ENCODE measurements at regions not wholly inside any gene's neighbourhood (a gene's known extent, or its start where the extent isn't known, plus 50 kb on each side); places are given as distances from the start of the nearest gene placed in this dataset.

DNA sequence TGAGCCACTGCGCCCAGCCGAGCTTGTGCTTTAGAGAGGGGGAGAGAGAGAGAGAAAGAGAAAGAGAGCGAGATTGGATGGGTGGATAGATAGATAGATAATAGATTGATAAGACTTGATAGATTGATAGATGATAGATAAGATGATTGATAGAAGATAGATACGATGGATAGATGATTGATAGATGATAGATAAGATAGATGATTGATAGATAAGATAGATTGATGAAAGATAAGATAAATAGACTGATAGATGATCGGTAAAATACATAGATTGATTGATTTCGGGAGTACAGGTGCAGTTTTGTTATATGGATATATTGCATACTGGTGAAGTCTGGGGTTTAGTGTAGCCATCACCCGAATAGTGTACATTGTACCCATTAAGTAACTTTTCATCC is 65.9 kb downstream of the SPRING1 start:
- TF ChIP-seq, protein P1, sequence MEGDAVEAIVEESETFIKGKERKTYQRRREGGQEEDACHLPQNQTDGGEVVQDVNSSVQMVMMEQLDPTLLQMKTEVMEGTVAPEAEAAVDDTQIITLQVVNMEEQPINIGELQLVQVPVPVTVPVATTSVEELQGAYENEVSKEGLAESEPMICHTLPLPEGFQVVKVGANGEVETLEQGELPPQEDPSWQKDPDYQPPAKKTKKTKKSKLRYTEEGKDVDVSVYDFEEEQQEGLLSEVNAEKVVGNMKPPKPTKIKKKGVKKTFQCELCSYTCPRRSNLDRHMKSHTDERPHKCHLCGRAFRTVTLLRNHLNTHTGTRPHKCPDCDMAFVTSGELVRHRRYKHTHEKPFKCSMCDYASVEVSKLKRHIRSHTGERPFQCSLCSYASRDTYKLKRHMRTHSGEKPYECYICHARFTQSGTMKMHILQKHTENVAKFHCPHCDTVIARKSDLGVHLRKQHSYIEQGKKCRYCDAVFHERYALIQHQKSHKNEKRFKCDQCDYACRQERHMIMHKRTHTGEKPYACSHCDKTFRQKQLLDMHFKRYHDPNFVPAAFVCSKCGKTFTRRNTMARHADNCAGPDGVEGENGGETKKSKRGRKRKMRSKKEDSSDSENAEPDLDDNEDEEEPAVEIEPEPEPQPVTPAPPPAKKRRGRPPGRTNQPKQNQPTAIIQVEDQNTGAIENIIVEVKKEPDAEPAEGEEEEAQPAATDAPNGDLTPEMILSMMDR (conservative IDR thresholded peaks at IDR 0.05 in 1 of 2, IDR thresholded peaks at IDR 0.05 in 1 of 2; ENCODE audit: low read depth in 1 of 2, low read length in 2 of 2): no peak
- no peak for TF ChIP-seq EZH2 (IDR thresholded peaks at IDR 0.05; ENCODE audit: low read length, missing control alignments)

Data from fibroblast of lung (primary cell).